ENCODE measurements at regions not wholly inside any gene's neighbourhood (a gene's known extent, or its start where the extent isn't known, plus 50 kb on each side); places are given as distances from the start of the nearest gene placed in this dataset.
"Not testable (repeated sequence)": the region's sequence is repeated elsewhere in the genome, so short reads cannot be mapped to it uniquely, and the experiment has no call there.

- DNase-seq (ENCODE audit: low read depth in 2 of 2), result no peak
These were observed 241.6 kb upstream of the SGCG start for GRCh38 chr13:22939157-22939556.

DNA sequence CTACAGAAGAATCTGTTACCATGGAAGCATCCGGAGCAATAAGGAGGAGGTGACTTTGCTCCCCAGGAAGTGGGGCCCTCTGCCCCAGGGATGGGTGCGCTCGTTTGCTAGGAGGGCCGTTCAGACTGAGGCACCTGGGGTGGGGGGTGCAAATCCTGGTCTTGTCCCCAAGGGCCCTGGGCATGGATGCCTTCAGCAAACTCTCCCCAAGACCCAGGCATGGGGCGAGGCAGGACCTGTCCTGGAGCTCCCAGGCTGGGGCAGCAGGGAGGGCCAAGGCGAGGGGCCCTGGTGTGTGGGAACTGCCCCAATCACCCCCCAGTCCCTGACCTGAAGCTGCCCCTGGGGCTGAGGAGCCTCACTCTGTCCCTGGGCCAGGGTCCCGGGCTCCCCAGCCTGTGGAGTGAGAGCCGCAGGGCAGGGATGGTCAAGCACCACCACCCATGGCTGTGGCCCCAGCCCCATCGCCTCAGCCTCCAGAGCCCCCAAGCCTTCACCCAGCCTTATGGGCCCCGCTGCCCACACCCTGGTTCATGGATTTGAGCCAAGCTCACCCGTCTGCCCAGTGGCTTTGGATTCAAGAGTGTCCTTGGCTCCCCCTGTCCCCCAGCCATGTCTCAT is 240.6 kb upstream of the SGCG start:
- no peak for DNase-seq (ENCODE audit: low read depth in 2 of 2)

DNA sequence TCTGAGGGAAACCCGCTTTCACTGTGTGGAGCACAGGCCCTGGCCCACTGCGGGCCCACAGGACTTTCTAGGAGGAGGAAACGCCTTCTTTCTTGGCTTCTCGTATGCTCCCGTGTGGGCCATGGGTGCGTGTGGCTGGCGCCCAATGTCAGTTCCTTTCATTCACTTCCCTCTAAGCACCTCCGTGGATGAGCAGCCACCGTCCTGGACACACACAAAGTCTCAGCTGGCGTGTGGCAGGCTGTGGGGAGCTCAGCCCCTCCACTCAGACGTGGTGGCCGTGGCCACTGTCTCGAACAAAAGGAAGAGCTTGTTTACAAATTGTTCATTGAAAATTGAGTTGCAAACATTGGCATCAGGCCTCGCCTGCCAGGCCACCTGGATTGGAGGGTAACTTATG is 240.0 kb upstream of the SGCG start:
- no peak for DNase-seq (ENCODE audit: low read depth in 2 of 2)

- not testable (repeated sequence) for DNase-seq (ENCODE audit: low read depth in 2 of 2)
These were observed 239.3 kb upstream of the SGCG start for GRCh38 chr13:22941495-22941894.

- not testable (repeated sequence) for DNase-seq (ENCODE audit: low read depth in 2 of 2)
These were observed 237.9 kb upstream of the SGCG start for GRCh38 chr13:22942831-22943230.

GRCh38 chr13:22944378-22944777 is 236.4 kb upstream of the SGCG start:
- DNase-seq (ENCODE audit: low read depth in 2 of 2), result no peak

DNA sequence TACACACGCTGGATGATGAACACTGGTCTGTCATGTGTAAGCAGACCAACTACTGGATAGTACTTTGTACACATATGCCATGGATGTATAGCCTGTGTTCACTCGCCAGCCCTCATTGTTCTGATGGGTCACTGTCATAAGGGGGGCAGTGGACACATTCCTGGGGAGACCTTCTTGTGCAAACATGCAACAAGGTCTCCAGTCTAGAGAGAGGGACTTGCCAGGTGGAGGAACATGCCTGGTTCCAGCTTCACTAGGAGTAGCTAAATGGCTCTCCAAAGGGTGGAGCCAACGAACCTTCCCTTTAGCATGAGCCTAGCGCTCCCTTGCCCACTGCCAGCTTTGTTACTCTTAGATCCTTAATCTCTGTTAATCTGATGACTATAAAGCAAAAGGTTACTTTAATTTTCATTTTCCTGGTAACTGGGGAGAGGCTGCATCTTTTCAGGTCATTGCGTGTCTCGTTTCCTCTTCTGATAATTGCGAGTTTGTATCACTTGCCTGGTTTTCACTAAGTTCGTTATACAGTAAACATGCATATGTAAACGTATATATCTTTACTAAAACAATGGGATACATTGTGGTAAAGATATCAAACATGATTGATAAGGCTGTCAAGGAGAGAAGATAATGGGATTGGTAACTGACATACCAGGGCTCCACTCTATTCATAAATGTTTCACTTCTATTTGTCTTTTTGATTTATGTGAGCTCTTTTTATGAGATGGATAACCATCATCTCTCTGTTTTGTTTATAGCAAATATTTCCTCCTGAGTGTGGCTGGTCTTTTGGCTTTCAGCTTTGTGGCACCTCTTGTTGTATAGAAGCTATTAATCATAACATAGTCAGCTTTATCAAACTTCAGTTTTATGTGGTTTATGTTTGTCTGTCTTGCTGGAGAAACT is 235.2 kb upstream of the SGCG start:
- no peak for DNase-seq (ENCODE audit: low read depth in 2 of 2)

DNA sequence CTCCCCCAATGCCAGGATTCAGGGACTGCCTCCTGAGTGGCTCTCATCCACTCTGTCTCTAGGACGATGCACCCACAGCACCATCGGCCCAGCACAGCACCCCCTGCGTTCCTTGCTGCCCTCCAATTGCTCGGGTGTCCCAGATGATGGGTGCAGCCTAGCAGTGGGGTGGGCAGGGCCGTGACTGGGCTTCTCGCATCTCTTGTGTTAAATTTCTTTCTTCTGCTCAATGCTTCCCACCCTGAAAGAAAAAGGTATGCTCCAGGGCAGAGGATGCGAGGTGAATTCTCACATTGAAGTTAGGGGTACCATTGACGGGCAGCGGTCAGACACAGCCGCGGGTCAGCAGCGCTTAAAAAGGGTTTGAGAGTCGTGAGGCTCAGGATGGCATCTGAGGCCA is 232.4 kb upstream of the SGCG start:
- DNase-seq (ENCODE audit: low read depth in 2 of 2), result no peak

DNA sequence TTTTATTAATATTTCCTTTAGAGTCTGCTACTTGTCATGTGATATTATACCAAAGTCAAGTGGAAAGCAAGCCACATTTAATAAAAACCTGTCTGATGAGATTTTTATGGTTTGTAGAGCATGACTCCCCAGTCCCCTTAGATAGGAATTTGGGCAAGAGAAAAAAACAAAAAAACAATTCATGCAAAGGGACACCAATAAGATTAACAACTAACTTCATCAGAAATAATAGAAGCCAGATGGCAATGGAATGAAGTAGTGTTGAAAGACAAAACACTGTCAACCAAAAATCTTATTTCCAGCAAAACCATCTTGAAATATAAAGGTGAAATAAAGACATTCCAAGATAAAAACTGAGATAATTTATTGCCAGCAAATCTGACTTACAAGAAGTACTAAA is 228.8 kb upstream of the SGCG start:
- DNase-seq (ENCODE audit: low read depth in 2 of 2), result not testable (repeated sequence)

DNA sequence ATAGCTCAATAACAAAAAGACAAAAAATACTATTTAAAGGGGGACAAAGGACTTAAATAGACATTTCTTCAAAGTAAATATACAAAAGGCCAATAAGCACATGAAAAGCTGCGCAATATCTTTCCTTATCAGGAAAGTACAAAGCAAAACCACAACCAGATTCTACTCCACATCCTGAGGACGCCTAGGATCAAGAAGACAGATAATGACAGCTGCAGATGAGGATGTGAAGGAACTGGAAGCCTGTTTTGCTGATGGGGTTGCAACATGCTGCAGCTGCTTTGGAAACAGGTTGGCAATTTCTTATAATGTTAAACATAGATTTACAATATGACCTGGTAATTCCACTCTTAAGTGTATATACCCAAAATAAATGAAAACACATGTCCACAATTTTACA is 225.6 kb upstream of the SGCG start:
- not testable (repeated sequence) for DNase-seq (ENCODE audit: low read depth in 2 of 2)

DNA sequence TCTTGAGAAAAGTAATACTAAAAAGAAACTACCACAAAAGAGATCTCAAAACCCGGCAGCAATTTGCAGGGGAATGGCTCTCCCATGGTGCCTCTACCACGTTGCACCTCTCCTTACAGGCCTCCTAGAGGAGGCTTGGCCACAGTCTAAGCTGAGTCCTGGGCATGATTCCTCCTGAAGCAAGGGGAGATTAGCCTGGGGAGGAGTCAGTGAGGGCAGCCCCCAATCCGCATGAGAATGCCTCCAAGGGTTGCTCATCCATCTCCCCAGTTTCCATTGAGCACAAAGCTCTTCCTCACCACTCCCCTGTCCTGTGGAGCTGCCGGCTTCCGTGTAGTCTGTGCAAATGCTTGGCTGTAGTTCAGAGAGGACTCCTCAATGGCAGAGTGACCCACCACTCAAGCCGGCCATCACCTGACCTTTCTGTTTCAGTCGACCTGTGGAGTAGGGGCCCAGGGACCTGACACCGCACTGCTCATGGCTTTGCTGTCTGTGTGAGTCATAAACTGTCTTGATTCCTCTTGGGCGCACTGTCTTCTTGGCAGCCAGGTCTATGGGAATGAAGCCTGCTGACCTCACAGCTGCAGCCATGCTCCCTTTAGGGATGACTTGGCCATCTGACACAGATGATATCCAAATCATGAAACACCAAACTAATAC is 224.2 kb upstream of the SGCG start:
- DNase-seq (ENCODE audit: low read depth in 2 of 2), result not testable (repeated sequence)

DNA sequence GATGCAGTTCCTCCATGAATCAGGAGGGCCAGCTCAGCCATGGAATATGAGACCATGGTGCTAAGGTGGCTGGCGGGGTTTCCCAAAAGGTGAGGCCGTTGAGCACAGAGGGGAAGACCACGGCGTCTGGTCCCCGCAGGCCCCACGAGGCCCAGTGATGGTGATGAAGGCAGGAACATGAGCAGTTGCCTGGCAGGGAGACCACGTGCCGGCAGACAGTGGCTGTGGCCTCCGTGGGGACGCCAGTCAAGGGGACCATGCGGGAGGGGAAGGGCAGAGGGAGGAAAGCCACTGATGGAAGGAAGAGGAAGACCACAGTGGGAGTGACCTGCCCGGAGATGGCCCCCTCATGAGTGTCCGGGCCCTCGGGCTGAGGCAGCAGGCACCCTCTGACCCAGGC is 220.9 kb upstream of the SGCG start:
- DNase-seq (ENCODE audit: low read depth in 2 of 2), result not testable (repeated sequence)

DNA sequence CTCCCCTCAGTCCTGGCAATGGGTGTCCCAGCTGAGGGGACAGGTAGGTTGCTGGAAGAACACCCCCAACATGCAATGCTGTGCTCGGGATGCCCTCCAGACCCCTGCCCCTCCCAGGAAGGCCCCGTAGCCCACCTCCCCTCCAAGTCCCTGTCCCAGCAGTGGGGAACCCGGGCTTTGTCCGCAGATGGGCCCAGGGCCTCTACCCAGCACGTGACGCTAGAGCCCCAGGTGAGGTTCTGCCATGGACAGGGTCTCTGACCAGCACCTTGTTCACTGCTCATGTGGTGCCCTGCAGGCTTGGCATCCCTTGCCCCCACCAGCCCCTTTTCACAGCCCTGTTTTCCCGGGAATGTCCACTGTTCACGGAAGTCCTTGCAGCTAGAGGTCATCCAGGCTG is 220.0 kb upstream of the SGCG start:
- DNase-seq (ENCODE audit: low read depth in 2 of 2), result no peak

DNA sequence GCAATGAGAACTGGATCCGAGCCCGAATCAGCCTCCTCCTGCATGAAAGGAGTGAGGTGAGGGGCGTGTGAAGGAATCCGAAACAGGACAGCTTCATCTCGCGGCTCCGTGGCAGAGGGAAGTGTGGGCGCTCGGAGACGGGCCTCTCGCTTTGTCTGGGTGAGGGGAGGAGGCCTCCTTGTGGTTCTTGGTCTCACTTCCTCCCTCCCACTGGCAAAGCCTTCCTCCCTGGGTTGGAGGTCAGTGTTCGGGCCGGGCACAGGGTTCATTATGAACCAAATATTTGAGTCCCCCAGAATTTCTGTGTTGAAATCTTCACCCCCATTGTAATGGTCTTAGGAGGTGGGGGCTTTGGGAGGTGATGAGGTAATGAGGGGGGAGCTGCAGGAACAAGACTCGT is 219.4 kb upstream of the SGCG start:
- DNase-seq (ENCODE audit: low read depth in 2 of 2), result not testable (repeated sequence)

GRCh38 chr13:22961835-22962537 is 218.8 kb upstream of the SGCG start:
- no peak for DNase-seq (ENCODE audit: low read depth in 2 of 2)

DNA sequence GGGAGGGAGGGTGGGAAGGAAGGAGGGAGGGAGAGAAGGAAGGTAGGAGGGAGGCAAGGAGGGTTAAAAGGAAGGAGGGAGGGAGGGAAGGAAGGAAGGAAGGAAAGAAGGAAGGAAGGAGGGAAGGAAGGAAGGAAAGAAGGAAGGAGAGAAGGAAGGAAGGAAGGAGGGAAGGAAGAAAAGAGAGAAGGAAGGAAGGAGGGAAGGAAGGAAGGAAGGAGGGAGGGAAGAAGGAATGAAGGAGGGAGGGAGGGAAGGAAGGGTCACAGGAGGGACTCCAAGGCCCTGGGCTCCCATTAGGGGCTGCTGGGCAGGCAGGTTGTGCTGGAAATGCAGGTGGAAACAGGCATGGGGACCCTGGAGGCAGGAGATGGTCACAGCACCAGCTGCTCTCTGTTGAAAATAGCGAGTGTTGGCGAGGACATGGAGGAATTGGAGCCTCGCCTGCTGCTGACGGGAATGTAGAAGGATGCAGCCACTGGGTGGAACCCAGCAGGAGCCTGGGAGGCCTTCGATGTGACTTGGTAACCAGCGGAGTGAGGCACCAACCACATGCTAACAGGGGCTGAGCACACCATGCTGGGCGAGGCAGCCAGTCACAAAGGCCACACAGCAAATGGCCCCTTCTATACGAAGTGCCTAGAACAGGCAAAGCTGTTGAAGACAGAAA is 217.3 kb upstream of the SGCG start:
- DNase-seq (ENCODE audit: low read depth in 2 of 2), result not testable (repeated sequence)

- DNase-seq (ENCODE audit: low read depth in 2 of 2), result no peak
These were observed 216.4 kb upstream of the SGCG start for GRCh38 chr13:22964245-22964966.

DNA sequence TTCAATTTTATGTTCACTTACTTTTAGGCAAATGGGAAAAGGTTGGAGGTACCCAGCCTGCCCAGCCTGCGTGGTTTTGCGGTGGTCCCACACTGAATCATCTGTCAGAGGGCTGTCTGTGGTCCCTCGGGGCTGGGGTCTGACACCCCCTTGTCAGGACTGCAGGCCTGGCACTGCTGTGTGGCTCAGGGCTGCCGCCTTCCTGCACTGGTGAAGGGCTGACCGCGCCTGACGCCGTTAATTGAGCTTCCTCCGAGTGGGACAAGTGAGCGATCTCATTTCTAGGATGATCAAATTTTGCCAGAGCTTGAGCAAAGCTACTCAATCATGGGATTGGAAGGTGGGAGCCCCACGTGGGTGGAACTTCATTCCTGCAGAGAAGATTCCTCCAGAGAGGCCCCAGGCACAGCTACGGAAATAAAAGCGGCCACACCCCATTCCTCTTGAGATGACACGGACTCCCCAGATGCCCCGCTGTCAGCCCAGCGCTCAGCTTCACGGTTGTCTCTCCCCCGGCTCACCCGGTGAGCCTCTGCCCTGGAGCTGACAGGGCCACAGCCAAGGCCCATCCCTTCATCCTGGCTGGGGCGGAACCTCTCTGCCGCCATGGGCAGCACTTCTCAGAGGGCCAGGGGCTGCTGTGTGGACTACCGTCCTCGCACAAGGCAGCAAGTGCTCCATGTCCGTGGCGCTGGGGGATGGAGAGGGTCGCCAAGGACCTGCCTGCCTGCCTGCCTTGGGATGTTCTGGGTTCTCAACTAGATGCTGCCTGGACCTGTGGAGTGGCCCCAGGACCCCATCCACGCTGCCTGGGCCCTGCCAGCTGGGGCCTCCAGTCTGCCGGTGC is 215.5 kb upstream of the SGCG start:
- DNase-seq (ENCODE audit: low read depth in 2 of 2), result not testable (repeated sequence)

- not testable (repeated sequence) for DNase-seq (ENCODE audit: low read depth in 2 of 2)
These were observed 214.9 kb upstream of the SGCG start for GRCh38 chr13:22965858-22966239.

- DNase-seq (ENCODE audit: low read depth in 2 of 2), result not testable (repeated sequence)
These were observed 214.0 kb upstream of the SGCG start for GRCh38 chr13:22966753-22967152.
